Sigmoid colon (tissue), 6 donors: ENCODE measurements at regions not wholly inside any gene's neighbourhood (a gene's known extent, or its start where the extent isn't known, plus 50 kb on each side); places are given as distances from the start of the nearest gene placed in this dataset.

ENCODE experiments used
- DNase-seq: peaks from one replicate; pipeline ENCODE4 v3.0.0-alpha.2; 2019
- H3K27ac ChIP-seq, 4 donors: fragments of 200-600 bp; sonication (generic); one replicate each; pipeline ENCODE4 v1.5.1; 2016 to 2019; ENCODE audit warnings: mild to moderate bottlenecking in 1 of 4
- H3K27me3 ChIP-seq, 3 donors: fragments of 200-600 bp; sonication (generic); one replicate each; pipeline ENCODE4 v1.5.1; 2019; ENCODE audit warnings: mild to moderate bottlenecking in 1 of 3
- H3K36me3 ChIP-seq, 4 donors: fragments of 200-600 bp; sonication (generic); one replicate each; pipeline ENCODE4 v1.5.1; 2016 to 2019
- H3K4me1 ChIP-seq, 4 donors: fragments of 200-600 bp; sonication (generic); one replicate each; pipeline ENCODE4 v1.5.1; 2017 to 2019
- H3K4me3 ChIP-seq, 4 donors: fragments of 200-600 bp; sonication (generic); one replicate each; pipeline ENCODE4 v1.5.1; 2017 to 2019; ENCODE audit warnings: mild to moderate bottlenecking in 2 of 4, moderate library complexity in 1 of 4
- H3K9me3 ChIP-seq, 4 donors: fragments of 200-600 bp in 3 of 4; sonication (generic) in 3 of 4; one replicate each; pipeline versions ENCODE4 v1.5.1 to v1.6.1; 2013 to 2019
- CTCF ChIP-seq, 4 experiments: fragments of 450-650 bp in 3 of 4; fragments of 200-600 bp in 1 of 4; IDR thresholded peaks; one replicate each; pipeline ENCODE4 v1.5.1; 2016 to 2019; ENCODE audit warnings: antibody characterized with exemption in 4 of 4, mild to moderate bottlenecking in 3 of 4, moderate library complexity in 2 of 4
- EP300 ChIP-seq, 4 donors: sonication (generic); formaldehyde crosslinking; IDR thresholded peaks; one replicate each; pipeline ENCODE4 v1.6.1; 2017; ENCODE audit warnings: antibody characterized with exemption in 4 of 4
- POLR2A ChIP-seq, 2 donors: fragments of 450-650 bp; IDR thresholded peaks; one replicate each; pipeline ENCODE4 v1.6.1; 2016; ENCODE audit warnings: antibody characterized with exemption in 2 of 2, mild to moderate bottlenecking in 2 of 2, moderate library complexity in 2 of 2
- POLR2AphosphoS5 ChIP-seq, 4 donors: sonication (generic); formaldehyde crosslinking; IDR thresholded peaks; one replicate each; pipeline ENCODE4 v1.6.1; 2017; ENCODE audit warnings: antibody characterized with exemption in 4 of 4
- WGBS, 2 donors: extraction: QIAGEN DNeasy Blood & Tissue Kit; methylation state at CpG; one replicate each; pipeline ENCODE4 v1.1.7; 2013; 5-methylcytosine and 5-hydroxymethylcytosine counted together
- intact Hi-C: fragments of 100-400 bp; cut with DNase I; formaldehyde crosslinking; loops from one replicate; pipeline ENCODE4 v1.15.1; 2023
- donor health status: healthy with polysubstance abuse.
- donor health status: healthy.

- Histone ChIP-seq H3K4me1 (peaks cover 0 to 5% (median 0%) of the 10 kb centered on the region in 4 donors), H3K9me3 (no peaks in the 10 kb centered on the region), H3K4me3 (no peak overlapping the region), H3K27me3 (no peaks in the 10 kb centered on the region), H3K36me3 (no peaks in the 10 kb centered on the region), H3K27ac (no peak overlapping the region)
- TF ChIP-seq POLR2AphosphoS5 (IDR thresholded peaks at IDR 0.05) (no peak), POLR2A (IDR thresholded peaks at IDR 0.05) (no peak), CTCF (IDR thresholded peaks at IDR 0.05) (no peak), EP300 (IDR thresholded peaks at IDR 0.05) (no peak)
- intact Hi-C loops, result no loop called here
- no peak for DNase-seq
Observed at GRCh38 chr5:103451261-103451660, 111.3 kb downstream of the NUDT12 start.

- DNase-seq, result no peak
- no peak overlapping the region for H3K27ac ChIP-seq
Observed at GRCh38 chr5:103450333-103451061, 112.1 kb downstream of the NUDT12 start.

GRCh38 chr5:103446813-103447212 lies 115.8 kb downstream of the NUDT12 start:
- WGBS, 2 donors, result 67 to 74% methylated on average over 3 of the region's 3 CpGs
- TF ChIP-seq POLR2A (IDR thresholded peaks at IDR 0.05) (no peak), POLR2AphosphoS5 (IDR thresholded peaks at IDR 0.05) (no peak), EP300 (IDR thresholded peaks at IDR 0.05) (no peak), CTCF (IDR thresholded peaks at IDR 0.05) (no peak)
- no peak overlapping the region for H3K4me3 ChIP-seq
- H3K36me3 ChIP-seq, result no peaks in the 10 kb centered on the region
- no peak for DNase-seq
- H3K9me3 ChIP-seq, result no peaks in the 10 kb centered on the region
- H3K27ac ChIP-seq, result no peak overlapping the region
- H3K4me1 ChIP-seq, result peaks cover 0 to 5% (median 0%) of the 10 kb centered on the region in 4 donors
- intact Hi-C loops, result no loop called here
- H3K27me3 ChIP-seq, result no peaks in the 10 kb centered on the region

More at GRCh38 chr5:103450333-103451061, 112.1 kb downstream of the NUDT12 start:
- TF ChIP-seq EP300 (IDR thresholded peaks at IDR 0.05) (no peak), POLR2A (IDR thresholded peaks at IDR 0.05) (no peak), CTCF (IDR thresholded peaks at IDR 0.05) (no peak), POLR2AphosphoS5 (IDR thresholded peaks at IDR 0.05) (no peak)
- H3K4me1 ChIP-seq, result peaks cover 0 to 5% (median 0%) of the 10 kb centered on the region in 4 donors
- H3K27me3 ChIP-seq, result no peaks in the 10 kb centered on the region
- intact Hi-C loops, result no loop called here
- 82 to 84% methylated on average over 4 of the region's 4 CpGs for WGBS, 2 donors
- H3K9me3 ChIP-seq, result no peaks in the 10 kb centered on the region
- H3K4me3 ChIP-seq, result no peak overlapping the region
- no peaks in the 10 kb centered on the region for H3K36me3 ChIP-seq

GRCh38 chr5:103445426-103446035 lies 117.1 kb downstream of the NUDT12 start:
- H3K27ac ChIP-seq, result no peak overlapping the region
- H3K27me3 ChIP-seq, result no peaks in the 10 kb centered on the region
- intact Hi-C loops, result no loop called here
- no peaks in the 10 kb centered on the region for H3K36me3 ChIP-seq
- no peak for TF ChIP-seq EP300 (IDR thresholded peaks at IDR 0.05)
- TF ChIP-seq POLR2AphosphoS5 (IDR thresholded peaks at IDR 0.05), result no peak
- no peak for TF ChIP-seq POLR2A (IDR thresholded peaks at IDR 0.05)
- TF ChIP-seq CTCF (IDR thresholded peaks at IDR 0.05), result no peak
- H3K9me3 ChIP-seq, result no peaks in the 10 kb centered on the region
- no peak overlapping the region for H3K4me3 ChIP-seq
- 71 to 85% methylated on average over 5 of the region's 5 CpGs for WGBS, 2 donors
- H3K4me1 ChIP-seq, result no peaks in the 10 kb centered on the region
- no peak for DNase-seq
